ENCODE measurements at regions not wholly inside any gene's neighbourhood (a gene's known extent, or its start where the extent isn't known, plus 50 kb on each side); places are given as distances from the start of the nearest gene placed in this dataset.

GRCh38 chr6:167677422-167677789, 149.3 kb upstream of the AFDN start:
- TF ChIP-seq YY1 (IDR thresholded peaks at IDR 0.05; ENCODE audit: insufficient read depth, insufficient read length) (no peak), ZNF274 (IDR thresholded peaks at IDR 0.05; ENCODE audit: low read depth, low read length) (no peak), SUZ12 (IDR thresholded peaks at IDR 0.05; ENCODE audit: extremely low read depth, insufficient read depth, insufficient read length) (no peak)

All from NT2/D1 (cell line).